ENCODE measurements at regions not wholly inside any gene's neighbourhood (a gene's known extent, or its start where the extent isn't known, plus 50 kb on each side); places are given as distances from the start of the nearest gene placed in this dataset.

GRCh38 chr3:152516216-152516615, 247.5 kb downstream of the MBNL1 start:
- Histone ChIP-seq H3K36me3 (no peaks in the 10 kb centered on the region), H3K4me1 (no peaks in the 10 kb centered on the region), H3K9me3 (no peaks in the 10 kb centered on the region), H3K27ac (no peak overlapping the region), H3K27me3 (no peaks in the 10 kb centered on the region), H3K4me3 (no peak overlapping the region)
- DNase-seq (no peak), ATAC-seq (ENCODE audit: low FRiP score in 2 of 2) (no peak)
- TF ChIP-seq POLR2AphosphoS5 (IDR thresholded peaks at IDR 0.05), result no peak
- TF ChIP-seq, protein P1, sequence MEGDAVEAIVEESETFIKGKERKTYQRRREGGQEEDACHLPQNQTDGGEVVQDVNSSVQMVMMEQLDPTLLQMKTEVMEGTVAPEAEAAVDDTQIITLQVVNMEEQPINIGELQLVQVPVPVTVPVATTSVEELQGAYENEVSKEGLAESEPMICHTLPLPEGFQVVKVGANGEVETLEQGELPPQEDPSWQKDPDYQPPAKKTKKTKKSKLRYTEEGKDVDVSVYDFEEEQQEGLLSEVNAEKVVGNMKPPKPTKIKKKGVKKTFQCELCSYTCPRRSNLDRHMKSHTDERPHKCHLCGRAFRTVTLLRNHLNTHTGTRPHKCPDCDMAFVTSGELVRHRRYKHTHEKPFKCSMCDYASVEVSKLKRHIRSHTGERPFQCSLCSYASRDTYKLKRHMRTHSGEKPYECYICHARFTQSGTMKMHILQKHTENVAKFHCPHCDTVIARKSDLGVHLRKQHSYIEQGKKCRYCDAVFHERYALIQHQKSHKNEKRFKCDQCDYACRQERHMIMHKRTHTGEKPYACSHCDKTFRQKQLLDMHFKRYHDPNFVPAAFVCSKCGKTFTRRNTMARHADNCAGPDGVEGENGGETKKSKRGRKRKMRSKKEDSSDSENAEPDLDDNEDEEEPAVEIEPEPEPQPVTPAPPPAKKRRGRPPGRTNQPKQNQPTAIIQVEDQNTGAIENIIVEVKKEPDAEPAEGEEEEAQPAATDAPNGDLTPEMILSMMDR (IDR thresholded peaks at IDR 0.05), result no peak
- TF ChIP-seq EP300 (IDR thresholded peaks at IDR 0.05), result no peak
- no peak for TF ChIP-seq POLR2A (IDR thresholded peaks at IDR 0.05)
- 86 to 92% methylated on average over 3 of the region's 3 CpGs for WGBS, 2 donors

DNA sequence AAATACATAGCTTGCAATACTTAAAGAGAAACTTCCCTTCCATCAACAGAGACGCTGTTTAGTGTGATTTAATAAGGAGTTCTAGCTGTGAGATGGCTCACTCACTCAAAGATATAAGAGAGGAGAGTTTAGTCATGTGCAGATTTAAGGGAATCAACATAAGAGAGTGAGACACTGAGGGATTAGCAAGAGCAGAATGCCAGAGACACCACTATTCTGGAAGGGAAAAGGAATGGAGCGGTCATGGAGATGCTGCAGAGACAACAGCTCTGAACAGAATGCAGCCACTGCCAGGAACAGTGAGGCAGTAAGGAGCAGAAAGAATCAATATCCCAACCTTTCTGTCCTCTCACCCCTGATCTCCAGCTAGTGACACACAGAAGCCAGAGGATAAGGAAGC, 248.8 kb downstream of the MBNL1 start:
- Histone ChIP-seq H3K27ac (no peak overlapping the region), H3K4me1 (no peaks in the 10 kb centered on the region), H3K36me3 (no peaks in the 10 kb centered on the region), H3K27me3 (no peaks in the 10 kb centered on the region), H3K4me3 (no peak overlapping the region), H3K9me3 (no peaks in the 10 kb centered on the region)
- 67 to 84% methylated on average over 2 of the region's 2 CpGs for WGBS, 2 donors
- ATAC-seq (ENCODE audit: low FRiP score in 2 of 2), result no peak
- TF ChIP-seq, protein P1 (IDR thresholded peaks at IDR 0.05), result no peak
- TF ChIP-seq POLR2AphosphoS5 (IDR thresholded peaks at IDR 0.05) (no peak), POLR2A (IDR thresholded peaks at IDR 0.05) (no peak)
- DNase-seq, result no peak

GRCh38 chr3:152518346-152518745, 249.6 kb downstream of the MBNL1 start:
- DNase-seq (no peak), ATAC-seq (ENCODE audit: low FRiP score in 2 of 2) (no peak)
- H3K36me3 ChIP-seq, result no peaks in the 10 kb centered on the region
- H3K9me3 ChIP-seq, result no peaks in the 10 kb centered on the region
- no peak for TF ChIP-seq POLR2A (IDR thresholded peaks at IDR 0.05)
- TF ChIP-seq EP300 (IDR thresholded peaks at IDR 0.05), result no peak
- TF ChIP-seq, protein P1 (IDR thresholded peaks at IDR 0.05), result no peak
- no peak for TF ChIP-seq POLR2AphosphoS5 (IDR thresholded peaks at IDR 0.05)
- H3K27ac ChIP-seq, result no peak overlapping the region
- H3K27me3 ChIP-seq, result no peaks in the 10 kb centered on the region
- 83 to 97% methylated on average over 2 of the region's 2 CpGs for WGBS, 2 donors
- no peak overlapping the region for H3K4me3 ChIP-seq
- H3K4me1 ChIP-seq, result no peaks in the 10 kb centered on the region

- TF ChIP-seq POLR2AphosphoS5 (IDR thresholded peaks at IDR 0.05), result no peak
- Histone ChIP-seq H3K27ac (no peak overlapping the region), H3K9me3 (no peaks in the 10 kb centered on the region), H3K36me3 (no peaks in the 10 kb centered on the region), H3K4me3 (no peak overlapping the region), H3K4me1 (no peaks in the 10 kb centered on the region), H3K27me3 (no peaks in the 10 kb centered on the region)
- DNase-seq (no peak), ATAC-seq (ENCODE audit: low FRiP score in 2 of 2) (no peak)
Measured at GRCh38 chr3:152519376-152519775, 250.6 kb downstream of the MBNL1 start.

DNA sequence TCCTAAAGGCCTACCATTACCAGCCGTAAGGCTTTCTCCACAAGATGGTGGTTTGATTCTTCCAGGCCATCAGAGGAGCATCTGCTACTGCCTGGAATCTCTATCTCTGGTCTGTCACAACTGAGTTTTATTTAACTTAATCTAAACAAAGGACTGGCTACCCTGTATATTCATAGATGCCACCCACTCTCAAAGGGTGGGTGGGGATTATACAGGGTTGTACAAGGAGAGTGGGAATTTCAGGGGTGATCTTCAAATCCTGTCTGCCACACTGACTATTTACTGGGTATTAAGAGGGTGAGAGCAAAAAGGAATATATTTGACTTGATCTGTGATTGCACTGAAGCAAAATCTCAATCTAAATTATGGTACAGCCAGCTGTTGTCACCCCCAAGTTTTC, 253.3 kb downstream of the MBNL1 start:
- TF ChIP-seq POLR2AphosphoS5 (IDR thresholded peaks at IDR 0.05), result no peak
- TF ChIP-seq EP300 (IDR thresholded peaks at IDR 0.05), result no peak
- TF ChIP-seq, protein P1 (IDR thresholded peaks at IDR 0.05), result no peak
- TF ChIP-seq POLR2A (IDR thresholded peaks at IDR 0.05), result no peak
- no peaks in the 10 kb centered on the region for H3K4me1 ChIP-seq
- ATAC-seq (ENCODE audit: low FRiP score in 2 of 2) (no peak), DNase-seq (no peak)
- no peaks in the 10 kb centered on the region for H3K27me3 ChIP-seq
- H3K9me3 ChIP-seq, result no peaks in the 10 kb centered on the region
- 100% methylated on average over 1 of the region's 1 CpG for WGBS, 2 donors
- no peak overlapping the region for H3K4me3 ChIP-seq
- no peak overlapping the region for H3K27ac ChIP-seq
- no peaks in the 10 kb centered on the region for H3K36me3 ChIP-seq

Measured in upper lobe of left lung (tissue), 6 donors.